ENCODE measurements at regions not wholly inside any gene's neighbourhood (a gene's known extent, or its start where the extent isn't known, plus 50 kb on each side); places are given as distances from the start of the nearest gene placed in this dataset.

- TF ChIP-seq CTCF (conservative IDR thresholded peaks at IDR 0.05; ENCODE audit: low read length) (no peak), EZH2phosphoT487 (IDR thresholded peaks at IDR 0.05; ENCODE audit: borderline replicate concordance) (no peak)
- Histone ChIP-seq H3K4me3 (ENCODE audit: low read length, poor library complexity, severe bottlenecking) (no peak overlapping the region), H3K9me3 (ENCODE audit: insufficient read depth, low read depth, low read length) (no peaks in the 10 kb centered on the region)
Observed at GRCh38 chr9:99722877-99723276, 98.8 kb upstream of the NR4A3 start.

GRCh38 chr9:99724640-99725039 lies 97.0 kb upstream of the NR4A3 start:
- Histone ChIP-seq H3K9ac (ENCODE audit: low read depth, low read length, poor library complexity, severe bottlenecking) (no peak overlapping the region), H3K9me2 (replicated peaks; ENCODE audit: low read depth, low read length) (no peaks in the 10 kb centered on the region), H4K20me1 (ENCODE audit: insufficient read depth, low read length, poor library complexity, severe bottlenecking) (no peaks in the 10 kb centered on the region), H3K4me2 (ENCODE audit: low read depth, low read length, poor library complexity, severe bottlenecking) (no peak overlapping the region), H3K36me3 (ENCODE audit: insufficient read depth, low read length) (no peaks in the 10 kb centered on the region), H3K4me1 (ENCODE audit: insufficient read depth, low read length, poor library complexity, severe bottlenecking) (peaks cover 5% of the 10 kb centered on the region), H3K79me2 (ENCODE audit: insufficient read depth, low read length) (no peaks in the 10 kb centered on the region), H2AFZ (ENCODE audit: low read length) (no peak overlapping the region), H3F3A (ENCODE audit: low read depth) (no peaks in the 10 kb centered on the region), H3K27me3 (ENCODE audit: insufficient read depth, low read length, poor library complexity, severe bottlenecking) (no peaks in the 10 kb centered on the region), H3K4me3 (ENCODE audit: low read length, poor library complexity, severe bottlenecking) (no peak overlapping the region), H3K9me3 (ENCODE audit: insufficient read depth, low read depth, low read length) (no peaks in the 10 kb centered on the region)
- TF ChIP-seq CTCF (conservative IDR thresholded peaks at IDR 0.05; ENCODE audit: low read length): no peak
- no peak for TF ChIP-seq EZH2phosphoT487 (IDR thresholded peaks at IDR 0.05; ENCODE audit: borderline replicate concordance)

More at GRCh38 chr9:99722877-99723276, 98.8 kb upstream of the NR4A3 start:
- Histone ChIP-seq H3K9ac (ENCODE audit: low read depth, low read length, poor library complexity, severe bottlenecking) (no peak overlapping the region), H3K4me2 (ENCODE audit: low read depth, low read length, poor library complexity, severe bottlenecking) (no peak overlapping the region), H3F3A (ENCODE audit: low read depth) (no peaks in the 10 kb centered on the region), H3K4me1 (ENCODE audit: insufficient read depth, low read length, poor library complexity, severe bottlenecking) (peaks cover 5% of the 10 kb centered on the region), H2AFZ (ENCODE audit: low read length) (peak overlapping the region; percentile 61; the same call in 1 of the 2 replicates), H3K9me2 (replicated peaks; ENCODE audit: low read depth, low read length) (no peaks in the 10 kb centered on the region), H3K27me3 (ENCODE audit: insufficient read depth, low read length, poor library complexity, severe bottlenecking) (no peaks in the 10 kb centered on the region), H3K79me2 (ENCODE audit: insufficient read depth, low read length) (no peaks in the 10 kb centered on the region), H4K20me1 (ENCODE audit: insufficient read depth, low read length, poor library complexity, severe bottlenecking) (no peaks in the 10 kb centered on the region), H3K36me3 (ENCODE audit: insufficient read depth, low read length) (no peaks in the 10 kb centered on the region)

- TF ChIP-seq EZH2phosphoT487 (IDR thresholded peaks at IDR 0.05; ENCODE audit: borderline replicate concordance) (no peak), CTCF (conservative IDR thresholded peaks at IDR 0.05; ENCODE audit: low read length) (no peak)
- Histone ChIP-seq H3K9me2 (replicated peaks; ENCODE audit: low read depth, low read length) (no peaks in the 10 kb centered on the region), H3K9ac (ENCODE audit: low read depth, low read length, poor library complexity, severe bottlenecking) (no peak overlapping the region), H3F3A (ENCODE audit: low read depth) (no peaks in the 10 kb centered on the region), H3K36me3 (ENCODE audit: insufficient read depth, low read length) (no peaks in the 10 kb centered on the region), H3K4me2 (ENCODE audit: low read depth, low read length, poor library complexity, severe bottlenecking) (no peak overlapping the region), H2AFZ (ENCODE audit: low read length) (no peak overlapping the region), H3K4me3 (ENCODE audit: low read length, poor library complexity, severe bottlenecking) (no peak overlapping the region), H3K4me1 (ENCODE audit: insufficient read depth, low read length, poor library complexity, severe bottlenecking) (peaks cover 5% of the 10 kb centered on the region), H3K79me2 (ENCODE audit: insufficient read depth, low read length) (no peaks in the 10 kb centered on the region), H3K9me3 (ENCODE audit: insufficient read depth, low read depth, low read length) (no peaks in the 10 kb centered on the region), H3K27me3 (ENCODE audit: insufficient read depth, low read length, poor library complexity, severe bottlenecking) (no peaks in the 10 kb centered on the region), H4K20me1 (ENCODE audit: insufficient read depth, low read length, poor library complexity, severe bottlenecking) (no peaks in the 10 kb centered on the region)
Observed at GRCh38 chr9:99725852-99726251, 95.8 kb upstream of the NR4A3 start.
